Common myeloid progenitor, CD34-positive (primary cell): ENCODE measurements at regions not wholly inside any gene's neighbourhood (a gene's known extent, or its start where the extent isn't known, plus 50 kb on each side); places are given as distances from the start of the nearest gene placed in this dataset.
"Not testable (repeated sequence)": the region's sequence is repeated elsewhere in the genome, so short reads cannot be mapped to it uniquely, and the experiment has no call there.

ENCODE experiments used
- CTCF ChIA-PET: fragments of 350-600 bp; sonication (Branson Sonifier 250); formaldehyde crosslinking; loops from one replicate; lab custom pipeline; 2021; ENCODE audit warnings: antibody characterized with exemption; lab: Charles Lee
- POLR2A ChIA-PET: fragments of 350-600 bp; sonication (Branson Sonifier 250); formaldehyde crosslinking; loops from one replicate; lab custom pipeline; 2021; ENCODE audit warnings: antibody characterized with exemption; lab: Charles Lee
- DNase-seq, 3 donors: peaks; one replicate each; pipeline versions ENCODE4 v3.0.0 to v3.0.0-alpha.2; 2013
- H3K27ac ChIP-seq, 2 experiments: 1 replicate in 1 of 2; 2 replicates in 1 of 2; pipeline ENCODE4 v1.7.0; 2013; ENCODE audit warnings: inconsistent platforms in 2 of 2, low read length in 2 of 2, mild to moderate bottlenecking in 2 of 2, low read depth in 1 of 2, moderate library complexity in 1 of 2; ENCODE audit not compliant: severe bottlenecking in 2 of 2, insufficient read depth in 1 of 2, poor library complexity in 1 of 2
- H3K27me3 ChIP-seq, 5 experiments: replicated peaks in 2 of 5; 1 replicate in 3 of 5; 2 replicates in 2 of 5; pipeline versions ENCODE4 v1.6.1 to v1.7.0; 2013; ENCODE audit warnings: low read length in 4 of 5, mild to moderate bottlenecking in 2 of 5, moderate library complexity in 2 of 5, inconsistent platforms in 1 of 5; ENCODE audit not compliant: insufficient read depth in 5 of 5, control insufficient read depth in 4 of 5
- H3K36me3 ChIP-seq, 4 experiments: 1 replicate in 2 of 4; 2 replicates in 2 of 4; pipeline versions ENCODE4 v1.6.1 to v1.7.0; 2013; ENCODE audit warnings: low read length in 3 of 4, control low read depth in 1 of 4, mild to moderate bottlenecking in 1 of 4; ENCODE audit not compliant: control insufficient read depth in 4 of 4, insufficient read depth in 4 of 4
- H3K4me1 ChIP-seq, 4 experiments: 1 replicate in 3 of 4; 2 replicates in 1 of 4; pipeline versions ENCODE4 v1.6.1 to v1.7.1; 2013; ENCODE audit warnings: low read length in 3 of 4, mild to moderate bottlenecking in 3 of 4, control low read depth in 1 of 4, inconsistent platforms in 1 of 4, moderate library complexity in 1 of 4; ENCODE audit not compliant: control insufficient read depth in 4 of 4, insufficient read depth in 4 of 4; ENCODE audit errors: control extremely low read depth in 1 of 4
- H3K4me3 ChIP-seq, 7 experiments: 1 replicate in 4 of 7; 2 replicates in 3 of 7; pipeline versions ENCODE4 v1.5.1 to v1.7.0; 2013; ENCODE audit warnings: mild to moderate bottlenecking in 7 of 7, low read length in 6 of 7, moderate library complexity in 6 of 7, inconsistent platforms in 2 of 7, low read depth in 2 of 7, control low read depth in 1 of 7; ENCODE audit not compliant: insufficient read depth in 4 of 7, control insufficient read depth in 1 of 7; ENCODE audit errors: extremely low read depth in 1 of 7
- H3K9me3 ChIP-seq, 5 experiments: 1 replicate in 4 of 5; 2 replicates in 1 of 5; pipeline versions ENCODE4 v1.6.1 to v1.7.1; 2013; ENCODE audit warnings: low read length in 4 of 5, mild to moderate bottlenecking in 2 of 5, inconsistent platforms in 1 of 5, low read depth in 1 of 5, moderate library complexity in 1 of 5; ENCODE audit not compliant: control insufficient read depth in 4 of 5, insufficient read depth in 2 of 5; ENCODE audit errors: control extremely low read depth in 1 of 5
- WGBS: methylation state at CpG from one replicate; pipeline ENCODE4 v1.1.5; 2013; ENCODE audit not compliant: insufficient coverage; 5-methylcytosine and 5-hydroxymethylcytosine counted together

GRCh38 chr1:222973561-222973960 is 158.7 kb downstream of the DISP1 start:
- CTCF ChIA-PET: interaction anchor here (1.3 kb wide), 1 partner anchor 30 kb away, joined by 3 read pairs; no protein-coding TSS in a partner anchor
- no peaks in the 10 kb centered on the region for H3K36me3 ChIP-seq
- no peak for DNase-seq
- no peaks in the 10 kb centered on the region for H3K9me3 ChIP-seq
- H3K27ac ChIP-seq: no peak overlapping the region
- WGBS: 100% methylated on average over 2 of the region's 2 CpGs
- H3K4me3 ChIP-seq: no peak overlapping the region
- POLR2A ChIA-PET: no interaction called here
- H3K27me3 ChIP-seq: no peaks in the 10 kb centered on the region
- no peaks in the 10 kb centered on the region for H3K4me1 ChIP-seq

- ChIA-PET CTCF (interaction anchor here (1.1 to 1.3 kb wide), 2 partner anchors 14 to 29 kb away, joined by 3 read pairs; no protein-coding TSS in a partner anchor), POLR2A (no interaction called here)
- no peaks in the 10 kb centered on the region for H3K4me1 ChIP-seq
- DNase-seq: peak; percentile 14 to 61 (median 44)
- H3K36me3 ChIP-seq: no peaks in the 10 kb centered on the region
- no peaks in the 10 kb centered on the region for H3K27me3 ChIP-seq
- no peak overlapping the region for H3K4me3 ChIP-seq
- H3K27ac ChIP-seq: no peak overlapping the region
- no peaks in the 10 kb centered on the region for H3K9me3 ChIP-seq
- WGBS: no CpG with 5 or more reads among the region's 3 CpGs
These were observed 159.7 kb downstream of the DISP1 start for GRCh38 chr1:222974496-222974895.

GRCh38 chr1:222975472-222976122 is 160.8 kb downstream of the DISP1 start:
- peak in 2 of 3 donors; percentile 4 to 12 for DNase-seq
- 92% methylated on average over 2 of the region's 6 CpGs for WGBS
- no peaks in the 10 kb centered on the region for H3K27me3 ChIP-seq
- no peaks in the 10 kb centered on the region for H3K4me1 ChIP-seq
- CTCF ChIA-PET: interaction anchor here (1.1 kb wide), 1 partner anchor 13 kb away, joined by 3 read pairs; no protein-coding TSS in a partner anchor
- H3K4me3 ChIP-seq: no peak overlapping the region
- H3K36me3 ChIP-seq: no peaks in the 10 kb centered on the region
- H3K27ac ChIP-seq: no peak overlapping the region
- POLR2A ChIA-PET: interaction anchor here (0.6 kb wide), 1 partner anchor 183 kb away, joined by 3 read pairs; no protein-coding TSS in a partner anchor
- H3K9me3 ChIP-seq: no peaks in the 10 kb centered on the region

- POLR2A ChIA-PET: no interaction called here
- no peak for DNase-seq
- Histone ChIP-seq H3K27me3 (no peaks in the 10 kb centered on the region), H3K4me3 (no peak overlapping the region), H3K4me1 (no peaks in the 10 kb centered on the region), H3K9me3 (no peaks in the 10 kb centered on the region), H3K36me3 (no peaks in the 10 kb centered on the region), H3K27ac (no peak overlapping the region)
- CTCF ChIA-PET: no interaction called here
- no CpG with 5 or more reads among the region's 1 CpG for WGBS
These were observed 161.6 kb downstream of the DISP1 start for GRCh38 chr1:222976453-222976852.

GRCh38 chr1:222977294-222977693 is 162.5 kb downstream of the DISP1 start:
- H3K27me3 ChIP-seq, H3K36me3 ChIP-seq, CTCF ChIA-PET, H3K9me3 ChIP-seq, DNase-seq, H3K4me3 ChIP-seq, H3K4me1 ChIP-seq, POLR2A ChIA-PET, H3K27ac ChIP-seq: not testable (repeated sequence)
- WGBS: no CpG with 5 or more reads among the region's 5 CpGs

- ChIA-PET CTCF (no interaction called here), POLR2A (no interaction called here)
- 96% methylated on average over 2 of the region's 5 CpGs for WGBS
- no peaks in the 10 kb centered on the region for H3K27me3 ChIP-seq
- no peaks in the 10 kb centered on the region for H3K36me3 ChIP-seq
- no peak overlapping the region for H3K27ac ChIP-seq
- DNase-seq: no peak
- H3K4me1 ChIP-seq: no peaks in the 10 kb centered on the region
- no peaks in the 10 kb centered on the region for H3K9me3 ChIP-seq
- H3K4me3 ChIP-seq: no peak overlapping the region
These were observed 163.5 kb downstream of the TLR5 start for GRCh38 chr1:222979561-222979960.

- H3K4me1 ChIP-seq: peaks cover 0 to 12% (median 3%) of the 10 kb centered on the region in 4 experiments
- no peak overlapping the region for H3K4me3 ChIP-seq
- ChIA-PET POLR2A (no interaction called here), CTCF (interaction anchor here (0.7 kb wide), 1 partner anchor 13 kb away, joined by 3 read pairs; no protein-coding TSS in a partner anchor)
- no peaks in the 10 kb centered on the region for H3K9me3 ChIP-seq
- H3K36me3 ChIP-seq: no peaks in the 10 kb centered on the region
- no peak overlapping the region for H3K27ac ChIP-seq
- no peaks in the 10 kb centered on the region for H3K27me3 ChIP-seq
- no peak for DNase-seq
These were observed 155.4 kb downstream of the TLR5 start for GRCh38 chr1:222987674-222988076.
